ENCODE measurements at regions not wholly inside any gene's neighbourhood (a gene's known extent, or its start where the extent isn't known, plus 50 kb on each side); places are given as distances from the start of the nearest gene placed in this dataset.

DNA sequence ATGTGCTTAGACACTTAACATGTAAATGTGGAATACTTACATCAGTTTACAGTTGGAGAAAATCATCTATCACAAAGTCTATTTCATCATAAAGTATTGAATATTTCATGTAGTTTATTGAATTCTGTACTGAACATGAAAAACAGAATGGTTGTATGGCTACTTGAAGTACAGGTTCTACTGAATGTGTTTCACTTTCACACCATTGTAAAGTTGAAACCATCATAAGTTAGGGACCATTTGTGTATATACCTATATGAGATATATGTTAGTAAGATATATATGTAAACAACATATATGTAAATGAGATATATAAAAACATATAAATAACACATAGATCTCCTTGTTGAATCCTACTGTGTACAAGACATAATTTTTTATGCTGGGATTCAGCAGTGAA is 63.0 kb upstream of the TAF11L2 start:
- TF ChIP-seq, protein P1, sequence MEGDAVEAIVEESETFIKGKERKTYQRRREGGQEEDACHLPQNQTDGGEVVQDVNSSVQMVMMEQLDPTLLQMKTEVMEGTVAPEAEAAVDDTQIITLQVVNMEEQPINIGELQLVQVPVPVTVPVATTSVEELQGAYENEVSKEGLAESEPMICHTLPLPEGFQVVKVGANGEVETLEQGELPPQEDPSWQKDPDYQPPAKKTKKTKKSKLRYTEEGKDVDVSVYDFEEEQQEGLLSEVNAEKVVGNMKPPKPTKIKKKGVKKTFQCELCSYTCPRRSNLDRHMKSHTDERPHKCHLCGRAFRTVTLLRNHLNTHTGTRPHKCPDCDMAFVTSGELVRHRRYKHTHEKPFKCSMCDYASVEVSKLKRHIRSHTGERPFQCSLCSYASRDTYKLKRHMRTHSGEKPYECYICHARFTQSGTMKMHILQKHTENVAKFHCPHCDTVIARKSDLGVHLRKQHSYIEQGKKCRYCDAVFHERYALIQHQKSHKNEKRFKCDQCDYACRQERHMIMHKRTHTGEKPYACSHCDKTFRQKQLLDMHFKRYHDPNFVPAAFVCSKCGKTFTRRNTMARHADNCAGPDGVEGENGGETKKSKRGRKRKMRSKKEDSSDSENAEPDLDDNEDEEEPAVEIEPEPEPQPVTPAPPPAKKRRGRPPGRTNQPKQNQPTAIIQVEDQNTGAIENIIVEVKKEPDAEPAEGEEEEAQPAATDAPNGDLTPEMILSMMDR (IDR thresholded peaks at IDR 0.05) = no peak
- TF ChIP-seq POLR2AphosphoS5 (IDR thresholded peaks at IDR 0.05) = no peak
- TF ChIP-seq POLR2A (IDR thresholded peaks at IDR 0.05) = no peak

All from breast epithelium (tissue), 3 donors.